ENCODE measurements at regions not wholly inside any gene's neighbourhood (a gene's known extent, or its start where the extent isn't known, plus 50 kb on each side); places are given as distances from the start of the nearest gene placed in this dataset.
A peak's percentile ranks its signal among the peaks of the same experiment; 100 is the strongest.

DNA sequence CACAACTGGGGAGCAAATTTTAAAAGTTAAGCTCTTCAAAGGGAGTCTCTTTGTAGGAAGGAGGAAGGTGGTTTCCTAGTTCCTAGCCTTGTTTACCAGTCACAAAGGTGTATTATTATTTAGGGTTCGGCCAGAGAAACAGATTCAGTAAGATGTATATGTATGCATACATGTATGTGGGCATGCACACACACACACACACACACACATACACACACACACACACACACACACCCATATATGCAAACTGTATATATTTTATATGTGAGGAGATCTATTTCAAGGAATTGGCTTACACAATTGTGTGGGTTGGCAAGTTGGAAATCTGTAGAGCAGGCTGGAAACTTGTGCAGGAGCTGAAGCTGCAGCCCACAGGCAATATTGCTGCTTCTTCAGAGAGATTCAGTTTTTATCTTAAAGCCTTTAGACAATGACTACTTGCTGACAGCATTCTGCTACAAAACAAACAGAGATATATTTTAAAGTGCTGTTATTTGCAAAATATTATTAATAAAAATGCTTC lies 75.3 kb upstream of the DNAH5 start:
- no peak for DNase-seq

DNA sequence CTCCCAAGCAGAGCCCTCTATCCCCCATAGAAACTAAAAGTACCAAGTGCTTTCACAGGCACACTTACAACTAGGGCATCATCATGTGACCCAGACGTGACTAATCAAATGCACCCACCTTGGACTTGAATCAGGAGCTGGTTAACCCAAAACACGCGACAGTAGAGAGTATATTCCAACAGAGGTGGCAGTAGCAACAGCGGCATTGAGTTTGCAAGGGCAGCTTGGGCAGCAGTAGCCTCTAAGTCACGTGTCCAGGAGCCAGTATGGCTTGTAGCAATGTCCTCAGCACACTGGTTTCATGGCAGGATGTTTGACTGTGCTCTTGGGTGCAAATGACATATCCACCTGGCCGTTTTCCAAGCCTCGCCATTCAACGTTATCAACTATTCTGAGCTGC lies 73.4 kb upstream of the DNAH5 start:
- no peak for DNase-seq

DNA sequence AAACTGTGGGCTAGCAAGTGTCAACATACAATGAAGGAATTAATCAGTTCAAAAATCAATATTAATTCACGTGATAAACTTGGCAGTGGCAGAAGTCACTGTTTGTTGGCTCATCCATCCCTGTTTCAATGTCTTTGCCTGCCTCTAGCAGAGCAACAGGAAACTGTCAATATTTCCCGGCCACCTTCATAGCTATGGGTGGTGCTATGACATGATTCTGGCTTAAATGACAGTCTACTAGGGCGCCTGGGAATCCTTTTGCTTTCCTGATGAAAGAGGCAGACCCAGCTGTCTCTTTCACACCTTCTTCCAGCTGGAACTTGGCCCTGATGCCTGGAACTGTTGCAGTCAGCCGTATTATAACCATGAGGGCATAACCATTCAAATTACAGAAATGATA lies 72.1 kb upstream of the DNAH5 start:
- no peak for DNase-seq

DNA sequence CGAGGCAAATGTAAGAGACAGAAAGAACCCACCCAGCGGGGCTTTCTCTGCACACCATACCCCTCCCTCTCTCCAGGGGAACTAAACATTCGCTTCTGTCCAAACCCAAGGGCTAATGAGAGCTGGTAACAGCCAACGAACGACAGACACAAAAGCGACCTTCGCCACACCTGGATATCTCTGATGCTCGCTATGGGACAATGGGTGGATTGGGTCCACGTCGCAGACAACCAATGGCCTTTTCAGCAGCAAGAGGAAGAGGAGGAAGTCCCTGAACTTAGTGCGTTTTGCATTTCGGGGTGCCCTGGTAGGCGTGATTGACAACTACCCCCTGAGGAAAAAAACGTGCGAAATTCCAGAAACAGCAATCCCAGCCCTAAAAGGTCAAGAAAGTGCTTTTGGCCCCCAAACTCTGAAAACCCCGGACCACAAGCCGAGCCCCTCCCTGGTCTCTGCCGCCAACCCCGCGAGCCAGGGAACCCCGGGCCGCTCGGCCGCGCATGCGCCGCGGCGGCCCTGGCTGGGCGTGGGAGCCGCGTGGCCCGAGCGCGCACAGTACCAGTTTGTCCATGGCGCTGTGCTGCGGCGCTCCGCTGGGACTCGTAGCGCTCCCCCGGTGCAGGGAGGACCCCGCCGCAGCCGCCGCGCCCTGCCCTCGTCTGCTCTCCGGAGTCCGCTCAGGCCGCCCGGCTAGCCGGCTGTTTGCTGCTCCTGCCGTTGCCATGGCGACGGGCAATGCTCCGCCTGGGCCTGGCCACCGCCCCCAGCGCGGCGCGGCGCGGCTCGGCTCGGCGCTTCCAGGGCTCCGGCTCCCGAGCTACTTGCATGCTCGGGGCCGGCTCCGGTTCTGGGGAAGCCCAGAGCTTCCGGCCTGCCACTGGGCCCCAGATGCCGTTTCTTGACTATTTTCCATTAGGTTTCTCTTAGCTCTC lies 66.9 kb upstream of the DNAH5 start:
- DNase-seq: peak; percentile 5 to 91 (median 72)

DNA sequence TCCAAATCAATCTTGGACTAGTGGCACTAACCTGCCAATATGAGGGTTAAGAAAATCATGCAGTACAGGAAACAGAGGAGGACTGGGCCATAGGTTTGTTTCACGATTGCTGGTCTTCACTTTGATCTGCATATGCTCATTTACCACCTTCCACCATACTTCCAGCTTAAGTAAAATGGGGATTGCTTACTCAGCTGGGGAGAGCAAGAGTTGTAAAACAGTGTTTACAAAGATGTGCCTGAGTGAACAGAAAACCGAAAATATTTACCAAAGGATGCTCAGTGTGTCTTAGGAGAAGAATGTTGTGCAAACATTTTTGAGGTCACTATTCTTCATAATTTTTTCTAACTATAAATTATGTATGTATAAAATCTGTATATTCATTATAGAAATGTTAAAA lies 65.1 kb upstream of the DNAH5 start:
- DNase-seq: no peak

DNA sequence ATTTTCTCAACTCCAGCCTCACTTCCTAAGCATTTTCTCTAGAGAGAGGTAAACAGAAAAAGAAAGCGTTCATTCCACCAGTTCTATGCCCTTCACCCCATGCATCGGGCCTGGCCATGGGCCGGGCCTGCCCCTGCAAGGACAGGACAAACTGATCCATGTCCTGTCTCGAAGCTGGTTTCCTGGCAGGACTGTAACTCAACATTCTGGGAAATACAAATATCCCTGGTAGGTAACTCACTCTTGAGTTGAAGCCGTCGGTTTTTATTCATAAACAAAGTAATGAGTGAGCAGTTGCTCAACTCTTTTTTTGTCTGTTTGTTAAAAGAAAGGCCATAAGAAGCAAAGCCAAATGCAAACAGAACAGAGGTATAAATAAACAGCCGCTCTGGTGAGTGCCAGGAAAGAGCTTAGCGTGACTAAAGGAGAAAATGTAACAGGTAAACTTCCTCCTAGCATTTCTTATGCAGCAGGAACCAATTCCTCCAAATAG lies 64.4 kb upstream of the DNAH5 start:
- no peak for DNase-seq

DNA sequence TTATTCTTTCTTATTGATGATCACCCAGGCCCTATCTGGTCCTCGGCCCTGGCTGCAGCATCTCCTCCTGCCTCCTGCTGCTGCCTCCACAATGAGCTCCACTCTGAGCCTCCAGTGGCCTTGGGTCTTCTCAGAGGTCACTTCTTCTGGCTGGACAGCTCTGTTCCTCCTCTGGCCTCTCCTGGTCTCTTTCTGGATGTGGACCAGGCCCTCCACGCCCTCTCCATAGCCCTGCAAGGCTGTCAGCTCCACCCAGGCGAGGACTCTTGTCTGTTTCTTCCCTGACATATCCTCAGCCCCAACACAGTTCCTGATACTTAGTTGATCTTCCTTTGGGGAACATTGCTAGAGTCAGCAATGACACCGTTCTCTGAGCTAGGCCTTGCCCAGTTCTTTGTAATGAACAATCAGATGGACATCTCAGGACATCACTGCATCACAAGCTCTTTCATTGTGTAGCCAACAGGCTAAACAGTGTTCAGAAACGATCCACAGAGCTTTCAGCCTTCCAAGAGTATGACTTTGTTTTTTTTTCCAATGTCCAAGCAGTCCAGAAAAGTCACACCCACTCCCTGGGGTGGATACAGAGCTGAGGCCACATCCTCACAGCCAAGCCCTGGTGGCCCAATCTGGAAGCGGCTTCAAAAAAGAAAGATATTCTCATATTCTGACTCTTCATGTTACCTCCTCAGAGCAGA lies 62.5 kb upstream of the DNAH5 start:
- no peak for DNase-seq

DNA sequence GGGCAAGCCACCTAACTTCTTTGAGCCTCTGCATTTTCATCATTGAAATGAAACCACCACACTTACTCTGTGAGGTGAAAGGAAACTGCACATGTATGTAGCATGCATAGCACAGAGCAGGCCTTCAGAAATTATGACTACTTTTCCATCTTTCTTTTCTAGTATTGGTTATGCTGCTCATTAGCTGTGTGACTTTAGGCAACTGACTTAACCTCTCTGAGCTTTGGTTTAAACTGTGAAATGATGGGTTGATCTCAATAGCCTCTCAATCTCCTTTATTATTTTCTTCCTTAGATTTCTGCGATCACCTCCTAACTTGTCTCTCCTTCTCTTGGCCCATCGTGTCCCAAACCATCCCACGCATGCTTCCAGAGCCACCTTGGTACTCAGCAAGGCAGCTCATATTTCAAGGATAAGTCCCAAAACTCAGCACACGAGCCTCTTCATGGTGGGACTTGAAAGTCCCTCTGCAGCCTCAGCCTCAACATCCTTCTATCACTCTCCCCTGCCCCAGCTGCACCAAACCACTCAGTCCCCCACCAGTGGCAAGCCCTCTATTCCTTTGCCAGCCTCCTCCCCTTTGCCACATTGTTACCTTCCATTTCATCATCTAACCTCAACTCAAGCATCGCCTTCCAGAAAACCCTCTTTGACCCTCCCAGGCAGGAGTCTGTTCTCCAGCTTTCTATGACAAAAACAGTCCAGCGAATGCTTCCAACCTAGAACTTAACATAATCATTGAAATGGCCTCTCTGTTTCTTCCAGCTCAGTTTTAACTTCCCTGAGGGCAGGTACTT lies 60.3 kb upstream of the DNAH5 start:
- DNase-seq: no peak

DNA sequence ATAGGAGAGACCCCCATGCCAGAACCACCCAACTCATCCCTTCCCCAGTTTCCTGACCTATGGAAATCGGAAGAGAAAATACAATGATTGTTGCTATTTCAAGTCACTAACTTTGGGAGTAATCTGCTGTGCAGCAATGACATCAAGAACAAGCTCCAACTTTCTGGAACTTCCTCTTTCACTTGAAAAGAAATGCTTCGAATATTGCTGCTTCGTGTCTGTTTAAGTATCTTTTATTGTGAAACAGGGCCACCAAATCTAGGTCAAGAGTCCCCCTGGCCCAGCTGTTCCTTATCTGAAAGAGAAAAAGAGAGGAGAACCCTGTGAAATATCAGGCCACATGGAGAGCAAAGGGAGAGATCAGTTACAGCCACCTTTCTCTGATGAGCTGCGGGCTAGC lies 59.4 kb upstream of the DNAH5 start:
- DNase-seq: no peak

DNA sequence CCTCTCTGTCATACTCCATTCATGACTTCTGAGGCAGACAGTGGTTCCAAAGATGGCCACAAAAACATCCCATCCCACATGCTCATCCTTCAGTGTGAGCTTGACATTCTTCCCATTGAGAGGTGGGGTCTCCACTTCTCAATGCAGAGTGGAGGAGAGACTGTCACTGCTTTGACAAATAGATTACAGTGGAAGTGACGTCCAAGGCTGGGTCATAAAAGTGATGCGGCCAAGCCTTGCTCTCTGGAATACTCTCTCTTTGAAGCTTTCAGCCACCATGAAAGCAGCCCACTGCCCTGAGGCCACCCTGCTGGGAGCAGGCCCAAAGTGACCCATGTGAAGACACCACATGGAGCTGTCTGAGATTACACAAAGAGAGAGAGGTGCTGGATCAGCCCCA lies 59.0 kb upstream of the DNAH5 start:
- no peak for DNase-seq

DNA sequence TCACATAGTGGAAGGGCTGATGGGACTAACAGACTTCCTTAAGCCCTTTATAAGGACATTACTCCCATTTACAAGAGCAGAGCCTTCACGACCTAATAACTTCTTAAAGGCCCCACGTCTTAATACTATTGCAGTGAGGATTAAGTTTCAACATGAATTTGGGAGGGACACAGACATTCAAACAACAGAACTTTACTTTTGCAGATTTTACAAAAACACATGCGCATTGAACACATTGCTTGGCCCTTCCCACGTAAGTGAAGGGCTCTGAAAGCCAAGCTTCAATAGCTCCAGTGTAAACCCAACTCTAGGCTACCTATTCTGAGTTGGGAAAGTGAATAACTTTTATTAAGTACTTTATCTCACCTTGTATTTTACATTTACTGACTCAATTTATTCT lies 53.8 kb upstream of the DNAH5 start:
- DNase-seq: no peak

DNA sequence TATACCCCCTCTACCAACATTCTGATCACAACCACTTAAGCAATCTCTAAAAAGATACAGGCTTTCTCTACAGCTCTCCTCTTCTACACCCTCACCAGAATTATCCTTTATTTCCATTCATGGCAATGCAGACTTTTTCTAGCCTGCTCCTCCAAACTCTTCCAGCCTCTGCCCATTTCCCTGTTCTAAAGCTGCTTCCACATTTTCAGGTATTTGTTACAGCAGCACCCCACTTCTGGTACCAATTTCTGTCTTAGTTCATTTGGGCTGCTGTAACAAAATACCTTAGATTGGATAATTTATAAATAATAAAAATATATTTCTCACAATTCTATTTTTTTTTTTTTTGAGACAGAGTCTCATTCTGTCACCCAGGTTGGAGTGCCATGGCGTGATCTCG lies 53.0 kb upstream of the DNAH5 start:
- DNase-seq: no peak

DNA sequence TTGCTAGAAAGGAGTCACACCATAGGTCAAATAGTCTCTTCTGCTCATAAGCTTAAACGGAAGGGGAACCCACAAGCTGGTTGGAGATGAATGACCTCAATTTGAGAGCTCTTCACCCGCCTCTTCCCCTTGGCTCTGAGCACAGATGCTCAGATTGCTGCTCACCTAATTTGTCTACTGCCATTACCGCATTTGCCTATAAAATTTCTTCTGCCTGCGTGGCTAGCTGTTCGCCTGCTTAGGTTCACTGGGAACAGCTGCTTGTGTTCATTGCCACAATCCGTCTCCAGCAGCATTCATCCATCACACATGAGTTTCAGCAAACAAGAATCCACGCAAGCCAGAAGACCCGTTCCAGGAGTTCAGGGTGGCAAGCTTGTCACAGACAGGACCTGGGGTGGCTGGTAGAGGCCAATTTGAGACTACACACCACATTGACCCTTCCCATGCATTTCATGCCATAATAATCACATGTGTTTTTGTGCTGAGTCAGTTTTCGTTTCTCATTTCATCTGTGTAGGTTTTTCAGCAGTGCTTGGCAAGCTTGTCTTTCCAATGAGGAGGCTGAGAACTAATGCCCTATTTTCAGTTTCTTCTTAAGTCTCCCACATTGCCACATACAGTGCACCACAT lies 50.2 kb upstream of the DNAH5 start:
- DNase-seq: no peak

All from hypothalamus (tissue), 51 donors.